ENCODE measurements at regions not wholly inside any gene's neighbourhood (a gene's known extent, or its start where the extent isn't known, plus 50 kb on each side); places are given as distances from the start of the nearest gene placed in this dataset.
A peak's percentile ranks its signal among the peaks of the same experiment; 100 is the strongest.

DNA sequence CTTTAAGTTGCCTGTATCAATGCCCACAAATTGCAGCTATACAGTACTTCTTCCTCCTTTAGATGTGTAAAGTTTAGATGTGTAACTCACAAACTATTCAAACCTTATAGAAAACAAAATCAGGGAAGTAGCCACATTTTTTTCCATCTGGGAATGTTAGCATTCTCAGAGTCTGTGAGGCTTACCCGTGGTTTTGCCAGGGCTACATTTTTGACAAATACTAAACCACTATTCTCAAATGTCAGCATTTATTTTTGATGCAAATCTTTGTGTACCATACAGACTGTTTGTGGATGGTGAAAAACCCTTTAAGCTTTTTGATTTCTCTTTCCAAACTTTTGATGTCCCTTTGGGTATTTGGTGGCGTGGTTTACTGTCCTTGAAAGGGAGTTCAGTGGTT, 216.4 kb downstream of the POSTN start:
- DNase-seq = no peak
- TF ChIP-seq, protein P1, sequence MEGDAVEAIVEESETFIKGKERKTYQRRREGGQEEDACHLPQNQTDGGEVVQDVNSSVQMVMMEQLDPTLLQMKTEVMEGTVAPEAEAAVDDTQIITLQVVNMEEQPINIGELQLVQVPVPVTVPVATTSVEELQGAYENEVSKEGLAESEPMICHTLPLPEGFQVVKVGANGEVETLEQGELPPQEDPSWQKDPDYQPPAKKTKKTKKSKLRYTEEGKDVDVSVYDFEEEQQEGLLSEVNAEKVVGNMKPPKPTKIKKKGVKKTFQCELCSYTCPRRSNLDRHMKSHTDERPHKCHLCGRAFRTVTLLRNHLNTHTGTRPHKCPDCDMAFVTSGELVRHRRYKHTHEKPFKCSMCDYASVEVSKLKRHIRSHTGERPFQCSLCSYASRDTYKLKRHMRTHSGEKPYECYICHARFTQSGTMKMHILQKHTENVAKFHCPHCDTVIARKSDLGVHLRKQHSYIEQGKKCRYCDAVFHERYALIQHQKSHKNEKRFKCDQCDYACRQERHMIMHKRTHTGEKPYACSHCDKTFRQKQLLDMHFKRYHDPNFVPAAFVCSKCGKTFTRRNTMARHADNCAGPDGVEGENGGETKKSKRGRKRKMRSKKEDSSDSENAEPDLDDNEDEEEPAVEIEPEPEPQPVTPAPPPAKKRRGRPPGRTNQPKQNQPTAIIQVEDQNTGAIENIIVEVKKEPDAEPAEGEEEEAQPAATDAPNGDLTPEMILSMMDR (IDR thresholded peaks at IDR 0.05; ENCODE audit: low read depth, low read length, missing control alignments) = no peak
- Histone ChIP-seq H3K27ac (peak overlapping the region; percentile 57), H3K27me3 (replicated peaks) (no peaks in the 10 kb centered on the region), H3K4me3 (ENCODE audit: low read depth, low read length) (no peak overlapping the region), H3K36me3 (replicated peaks) (no peaks in the 10 kb centered on the region)
- in situ Hi-C loops (cut with HindIII; ENCODE audit: low pct_ligation_motif_present, low sequenced_read_pairs) = no loop called here

DNA sequence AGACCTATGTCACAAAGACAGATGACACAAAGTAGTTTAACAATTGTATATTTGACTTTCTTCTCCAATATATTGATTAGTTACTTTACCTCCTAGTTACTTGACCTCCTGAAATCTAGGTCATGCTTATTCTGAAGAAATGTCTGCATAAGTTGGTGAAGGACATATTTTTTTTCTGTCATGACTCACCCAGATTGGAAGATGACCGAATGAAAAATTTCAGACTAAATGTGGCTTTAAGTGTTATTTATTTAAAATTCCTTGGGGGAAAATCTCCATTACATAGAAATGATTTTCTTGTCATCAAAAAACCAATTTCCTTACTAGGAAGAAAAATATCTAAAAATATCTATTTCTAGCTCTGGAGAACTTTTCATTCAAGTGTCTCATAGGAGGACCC, 217.1 kb downstream of the POSTN start:
- no peak for DNase-seq
- no peak overlapping the region for H3K4me3 ChIP-seq (ENCODE audit: low read depth, low read length)
- no peaks in the 10 kb centered on the region for H3K27me3 ChIP-seq (replicated peaks)
- in situ Hi-C loops (cut with HindIII; ENCODE audit: low pct_ligation_motif_present, low sequenced_read_pairs) = no loop called here
- TF ChIP-seq, protein P1 (IDR thresholded peaks at IDR 0.05; ENCODE audit: low read depth, low read length, missing control alignments) = no peak
- H3K36me3 ChIP-seq (replicated peaks) = no peaks in the 10 kb centered on the region
- peak overlapping the region; percentile 57 for H3K27ac ChIP-seq

DNA sequence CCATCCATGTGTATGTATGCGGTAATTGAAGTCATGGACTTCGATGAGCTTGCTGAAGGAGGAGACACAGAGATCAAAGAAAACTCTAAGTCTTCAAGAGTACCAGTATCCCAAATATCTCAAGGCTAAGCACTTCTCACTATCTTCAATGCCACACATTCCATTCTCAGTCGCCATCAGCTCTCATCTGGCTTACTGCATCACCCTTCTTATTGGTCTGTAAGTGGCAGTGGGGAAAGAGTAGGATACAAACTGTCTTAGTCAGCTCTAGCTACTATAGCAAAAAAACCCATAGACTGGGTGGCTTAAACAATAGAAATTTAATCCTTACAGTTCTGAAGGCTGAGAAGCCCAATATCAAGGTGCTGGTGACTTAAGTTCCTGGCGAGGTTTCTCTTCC, 218.7 kb downstream of the POSTN start:
- no peak overlapping the region for H3K4me3 ChIP-seq (ENCODE audit: low read depth, low read length)
- in situ Hi-C loops (cut with HindIII; ENCODE audit: low pct_ligation_motif_present, low sequenced_read_pairs) = no loop called here
- no peak overlapping the region for H3K27ac ChIP-seq
- H3K36me3 ChIP-seq (replicated peaks) = no peaks in the 10 kb centered on the region
- DNase-seq = no peak
- TF ChIP-seq, protein P1 (IDR thresholded peaks at IDR 0.05; ENCODE audit: low read depth, low read length, missing control alignments) = no peak
- H3K27me3 ChIP-seq (replicated peaks) = no peaks in the 10 kb centered on the region

DNA sequence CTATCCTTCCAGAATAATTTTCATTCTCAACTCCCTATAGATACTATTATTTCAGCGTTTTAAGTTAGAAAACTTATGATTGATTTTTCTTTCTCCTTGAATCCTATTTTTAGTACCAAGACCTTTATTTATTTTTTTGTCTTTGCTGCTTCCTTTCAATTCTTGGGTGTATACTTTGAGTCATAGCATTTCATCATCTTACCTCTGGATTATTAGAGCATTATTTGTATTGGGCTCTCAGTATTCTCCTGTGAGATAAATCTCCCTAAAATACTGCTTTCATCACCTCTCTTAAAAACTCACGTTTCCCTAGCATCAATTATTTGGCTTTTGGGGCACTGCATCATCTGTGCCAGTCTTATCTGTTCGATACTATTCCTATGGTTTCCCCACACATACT, 222.8 kb downstream of the POSTN start:
- Histone ChIP-seq H3K27me3 (replicated peaks) (no peaks in the 10 kb centered on the region), H3K27ac (no peak overlapping the region), H3K36me3 (replicated peaks) (no peaks in the 10 kb centered on the region), H3K4me3 (ENCODE audit: low read depth, low read length) (no peak overlapping the region)
- DNase-seq = no peak
- in situ Hi-C loops (cut with HindIII; ENCODE audit: low pct_ligation_motif_present, low sequenced_read_pairs) = no loop called here
- TF ChIP-seq, protein P1 (IDR thresholded peaks at IDR 0.05; ENCODE audit: low read depth, low read length, missing control alignments) = no peak

DNA sequence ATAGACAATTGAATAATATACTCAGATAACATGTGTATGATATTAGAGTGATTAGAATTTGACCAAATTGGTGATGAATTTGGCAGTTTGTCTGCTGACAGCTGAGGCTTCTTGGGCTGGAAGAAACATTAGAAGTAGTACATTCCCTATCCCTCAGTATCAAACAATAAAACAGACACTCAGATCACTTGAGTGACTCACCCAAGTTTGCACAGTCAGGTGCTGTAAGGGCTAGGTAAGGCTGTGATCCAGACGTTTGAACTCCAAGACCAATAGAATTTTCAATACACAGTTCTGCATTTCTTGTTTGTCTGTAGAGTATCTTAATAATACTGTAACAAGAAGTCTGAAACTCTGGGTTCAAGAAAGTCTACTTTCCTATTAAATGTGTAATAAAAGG, 223.5 kb downstream of the POSTN start:
- TF ChIP-seq, protein P1 (IDR thresholded peaks at IDR 0.05; ENCODE audit: low read depth, low read length, missing control alignments) = no peak
- no peak for DNase-seq
- in situ Hi-C loops (cut with HindIII; ENCODE audit: low pct_ligation_motif_present, low sequenced_read_pairs) = no loop called here
- H3K36me3 ChIP-seq (replicated peaks) = no peaks in the 10 kb centered on the region
- H3K27me3 ChIP-seq (replicated peaks) = no peaks in the 10 kb centered on the region
- H3K27ac ChIP-seq = no peak overlapping the region
- H3K4me3 ChIP-seq (ENCODE audit: low read depth, low read length) = no peak overlapping the region

DNA sequence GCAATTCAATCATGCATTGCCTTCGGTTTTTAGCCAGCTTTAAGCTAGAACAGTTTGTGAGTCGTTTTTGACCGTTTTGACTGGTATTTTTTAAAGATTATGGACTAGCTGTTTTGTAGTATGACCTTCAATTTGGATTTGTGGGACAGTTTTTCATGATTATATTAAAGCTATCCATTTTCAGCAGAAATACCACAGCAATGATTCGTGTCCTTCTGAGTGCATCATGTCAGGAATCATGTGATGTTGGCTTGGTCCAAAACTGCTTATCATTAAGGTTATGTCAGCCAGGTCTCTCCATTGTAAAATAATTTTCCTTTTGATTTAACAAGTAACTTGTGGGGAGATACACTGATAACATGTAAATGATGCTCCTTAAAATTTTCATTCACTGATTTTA, 229.0 kb downstream of the POSTN start:
- Histone ChIP-seq H3K4me3 (ENCODE audit: low read depth, low read length) (no peak overlapping the region), H3K27ac (no peak overlapping the region), H3K36me3 (replicated peaks) (no peaks in the 10 kb centered on the region), H3K27me3 (replicated peaks) (no peaks in the 10 kb centered on the region)
- in situ Hi-C loops (cut with HindIII; ENCODE audit: low pct_ligation_motif_present, low sequenced_read_pairs) = no loop called here
- DNase-seq = peak; percentile 47
- TF ChIP-seq, protein P1 (IDR thresholded peaks at IDR 0.05; ENCODE audit: low read depth, low read length, missing control alignments) = no peak

Measured in brain microvascular endothelial cell (primary cell).